ENCODE measurements at regions not wholly inside any gene's neighbourhood (a gene's known extent, or its start where the extent isn't known, plus 50 kb on each side); places are given as distances from the start of the nearest gene placed in this dataset.
"Not testable (repeated sequence)": the region's sequence is repeated elsewhere in the genome, so short reads cannot be mapped to it uniquely, and the experiment has no call there.

- not testable (repeated sequence) for TF ChIP-seq CTCF (IDR thresholded peaks at IDR 0.05; ENCODE audit: poor library complexity); EZH2 (IDR thresholded peaks at IDR 0.05; ENCODE audit: borderline replicate concordance); EZH2phosphoT487 (IDR thresholded peaks at IDR 0.05; ENCODE audit: low read depth, severe bottlenecking, unreplicated experiment)
Observed at GRCh38 chr7:8890346-8890745, 456.9 kb downstream of the NXPH1 start.

Data from hepatocyte (in vitro differentiated cells).